Fibroblast of pulmonary artery (primary cell): ENCODE measurements at regions not wholly inside any gene's neighbourhood (a gene's known extent, or its start where the extent isn't known, plus 50 kb on each side); places are given as distances from the start of the nearest gene placed in this dataset.

Experiments used
- DNase-seq: peaks from one replicate; pipeline ENCODE4 v3.0.0-alpha.2; 2010; ENCODE audit warnings: low read depth
- H3K4me3 ChIP-seq: replicated peaks from 2 replicates; pipeline ENCODE4 v1.5.1; 2011; ENCODE audit warnings: low read depth, mild to moderate bottlenecking, control low read depth, low read length, moderate library complexity
- TF ChIP-seq, protein P1 (sequence below): IDR thresholded peaks from 2 replicates; pipeline ENCODE4 v1.5.1; 2011; ENCODE audit warnings: mild to moderate bottlenecking, control low read depth, low read length, inconsistent platforms; ENCODE audit errors: missing control alignments

DNA sequence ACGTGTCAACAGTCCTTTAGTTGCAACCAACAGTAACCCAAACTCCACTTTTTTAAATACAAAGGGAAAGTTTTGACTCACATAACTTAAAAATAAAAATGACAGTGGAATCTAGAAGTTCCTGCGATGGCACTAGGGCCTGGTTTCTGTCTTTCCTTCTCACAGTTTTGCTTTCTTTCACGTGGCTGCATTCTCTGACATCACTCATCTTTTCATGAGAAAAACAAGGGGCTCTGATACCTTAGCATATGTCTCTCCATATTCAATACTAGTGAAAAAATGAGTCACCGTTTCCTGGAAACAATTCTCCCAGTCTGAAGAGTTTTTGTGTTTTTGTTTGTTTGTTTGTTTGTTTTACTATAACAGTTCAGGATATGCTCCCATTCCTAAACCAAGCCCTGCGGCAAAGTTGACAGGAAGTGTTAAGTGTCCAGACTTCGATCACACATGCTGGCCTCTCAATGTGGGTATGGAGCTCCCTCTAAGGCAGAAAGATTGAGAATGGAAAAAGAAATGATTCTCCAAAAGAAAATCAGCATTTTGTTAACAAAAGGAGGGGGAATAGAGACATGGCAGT, 483.3 kb downstream of the TTLL7 start:
- no peak overlapping the region for H3K4me3 ChIP-seq
- TF ChIP-seq, protein P1, sequence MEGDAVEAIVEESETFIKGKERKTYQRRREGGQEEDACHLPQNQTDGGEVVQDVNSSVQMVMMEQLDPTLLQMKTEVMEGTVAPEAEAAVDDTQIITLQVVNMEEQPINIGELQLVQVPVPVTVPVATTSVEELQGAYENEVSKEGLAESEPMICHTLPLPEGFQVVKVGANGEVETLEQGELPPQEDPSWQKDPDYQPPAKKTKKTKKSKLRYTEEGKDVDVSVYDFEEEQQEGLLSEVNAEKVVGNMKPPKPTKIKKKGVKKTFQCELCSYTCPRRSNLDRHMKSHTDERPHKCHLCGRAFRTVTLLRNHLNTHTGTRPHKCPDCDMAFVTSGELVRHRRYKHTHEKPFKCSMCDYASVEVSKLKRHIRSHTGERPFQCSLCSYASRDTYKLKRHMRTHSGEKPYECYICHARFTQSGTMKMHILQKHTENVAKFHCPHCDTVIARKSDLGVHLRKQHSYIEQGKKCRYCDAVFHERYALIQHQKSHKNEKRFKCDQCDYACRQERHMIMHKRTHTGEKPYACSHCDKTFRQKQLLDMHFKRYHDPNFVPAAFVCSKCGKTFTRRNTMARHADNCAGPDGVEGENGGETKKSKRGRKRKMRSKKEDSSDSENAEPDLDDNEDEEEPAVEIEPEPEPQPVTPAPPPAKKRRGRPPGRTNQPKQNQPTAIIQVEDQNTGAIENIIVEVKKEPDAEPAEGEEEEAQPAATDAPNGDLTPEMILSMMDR: no peak
- no peak for DNase-seq

DNA sequence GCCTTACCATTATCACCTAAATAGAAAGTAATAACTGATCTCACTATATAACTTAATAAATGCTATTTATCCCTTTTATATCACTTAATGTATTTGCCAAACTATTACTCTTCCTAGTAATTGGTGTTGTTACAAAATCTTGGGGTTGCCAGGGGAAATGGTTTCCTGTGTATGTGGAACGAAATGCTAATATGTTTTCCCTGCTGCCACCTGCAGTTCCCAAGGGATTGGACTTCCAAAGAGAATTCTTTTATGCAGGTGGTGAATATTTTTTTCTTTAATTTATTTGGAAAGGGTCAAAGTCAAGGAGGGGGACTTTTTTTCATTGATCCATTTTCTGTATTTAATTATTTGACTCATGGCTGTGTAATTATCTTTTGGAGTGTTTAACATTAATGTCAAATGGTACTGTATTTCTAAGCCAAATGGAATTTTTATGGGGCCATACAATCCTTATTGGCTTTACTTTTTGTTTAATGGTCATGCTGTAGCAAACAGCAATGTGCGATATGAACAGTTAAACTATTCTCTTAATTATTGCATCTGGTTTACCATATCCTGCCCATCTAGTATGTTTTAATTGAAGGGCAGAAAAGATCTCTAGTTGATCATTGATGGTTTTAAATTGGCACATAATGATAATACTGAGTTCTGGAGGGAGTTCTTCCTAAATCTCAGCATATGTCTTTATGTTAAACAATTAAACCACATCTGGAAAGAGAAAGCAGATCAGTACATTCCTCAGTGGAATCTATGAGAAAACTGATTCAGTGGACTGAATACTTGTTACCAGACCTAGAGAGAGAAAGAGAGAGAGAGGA, 486.3 kb downstream of the TTLL7 start:
- DNase-seq: no peak
- TF ChIP-seq, protein P1: no peak
- H3K4me3 ChIP-seq: no peak overlapping the region

GRCh38 chr1:83511146-83511726, 487.7 kb downstream of the TTLL7 start:
- DNase-seq: no peak
- TF ChIP-seq, protein P1: no peak

GRCh38 chr1:83509301-83509781, 489.6 kb downstream of the TTLL7 start:
- TF ChIP-seq, protein P1: no peak

More at GRCh38 chr1:83511146-83511726, 487.7 kb downstream of the TTLL7 start:
- no peak overlapping the region for H3K4me3 ChIP-seq

DNA sequence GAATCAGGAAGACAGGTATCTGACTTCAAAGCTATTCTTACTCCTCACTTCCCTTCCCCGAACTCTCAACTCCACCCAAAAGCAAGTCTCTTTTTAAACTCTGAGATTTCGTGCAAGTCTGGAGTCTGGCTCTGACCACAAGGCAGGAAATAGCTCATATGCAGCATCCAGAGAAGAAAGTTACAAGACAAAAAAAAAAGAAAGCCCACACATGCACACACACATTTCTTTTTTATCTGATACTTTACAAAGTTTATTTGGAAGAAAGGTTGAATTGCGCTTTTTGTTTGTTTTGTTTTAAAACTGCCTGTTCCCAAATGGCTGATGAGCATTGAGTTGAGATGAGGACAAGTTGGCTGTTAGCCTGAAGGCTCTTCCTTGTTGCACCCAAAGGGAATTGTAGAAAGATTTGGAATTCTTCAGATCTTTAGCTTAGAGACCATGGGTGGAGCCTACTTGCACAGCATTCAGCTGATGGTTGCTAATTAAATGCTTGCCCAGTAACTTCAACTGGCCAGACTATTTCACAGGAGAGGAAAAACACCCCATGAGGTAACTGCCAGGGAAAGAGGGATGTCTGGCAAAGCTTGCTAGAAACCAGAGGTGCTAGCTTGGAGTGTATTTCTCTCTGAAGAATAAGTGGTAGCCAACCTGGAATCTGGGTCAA, 490.3 kb downstream of the TTLL7 start:
- no peak overlapping the region for H3K4me3 ChIP-seq
- peak; percentile 40 for DNase-seq
- TF ChIP-seq, protein P1: no peak

More at GRCh38 chr1:83509301-83509781, 489.6 kb downstream of the TTLL7 start:
- no peak for DNase-seq
- H3K4me3 ChIP-seq: no peak overlapping the region

- TF ChIP-seq, protein P1: no peak
- H3K4me3 ChIP-seq: no peak overlapping the region
- DNase-seq: no peak
Measured at GRCh38 chr1:83505148-83505547, 493.8 kb downstream of the TTLL7 start.
